ENCODE measurements at regions not wholly inside any gene's neighbourhood (a gene's known extent, or its start where the extent isn't known, plus 50 kb on each side); places are given as distances from the start of the nearest gene placed in this dataset.

DNA sequence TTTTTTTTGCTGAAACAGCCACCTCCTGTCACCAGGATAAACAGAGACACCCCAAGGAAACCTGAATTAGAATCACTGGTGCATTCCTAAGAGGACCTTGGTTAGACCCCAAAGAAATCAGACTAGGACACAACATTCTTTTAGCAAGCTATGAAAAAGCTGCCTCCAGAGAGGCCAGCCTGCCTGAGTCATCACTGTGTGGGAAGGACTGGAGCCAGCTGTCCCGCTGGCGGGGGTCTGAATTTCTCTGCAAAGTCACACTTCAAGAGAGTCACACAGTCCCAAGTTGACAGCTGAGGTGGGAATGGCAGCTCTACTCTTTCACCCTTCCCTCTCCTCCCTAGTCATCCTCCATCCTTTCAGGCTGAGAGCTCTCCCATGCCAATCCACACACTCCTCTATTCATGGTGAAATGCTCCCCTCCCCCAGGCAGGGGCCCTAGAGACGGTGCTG lies 405.0 kb upstream of the POU3F1 start:
- DNase-seq (ENCODE audit: low spot score in 2 of 2) (peak in 1 of 2 donors; percentile 54), FAIRE-seq (no peak)

DNA sequence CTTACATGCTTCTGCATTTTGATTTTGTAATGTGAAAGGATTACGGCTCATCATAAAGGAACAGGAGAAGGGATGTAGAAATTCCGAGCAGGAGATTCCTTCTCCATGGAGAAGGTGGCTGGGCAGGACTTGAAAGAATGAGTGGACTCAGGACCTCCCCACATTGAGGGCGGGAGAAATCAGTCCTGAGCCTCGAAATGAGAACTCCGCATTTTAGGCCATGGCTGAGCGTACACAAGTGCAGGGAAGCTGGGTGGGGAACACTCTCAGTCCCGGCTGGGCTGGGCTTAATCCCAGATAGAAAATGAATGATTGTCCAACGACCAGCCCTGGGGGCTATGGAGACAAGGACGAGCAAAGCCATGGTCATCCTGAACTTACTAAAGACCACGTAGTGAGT lies 402.3 kb upstream of the POU3F1 start:
- FAIRE-seq: no peak

DNA sequence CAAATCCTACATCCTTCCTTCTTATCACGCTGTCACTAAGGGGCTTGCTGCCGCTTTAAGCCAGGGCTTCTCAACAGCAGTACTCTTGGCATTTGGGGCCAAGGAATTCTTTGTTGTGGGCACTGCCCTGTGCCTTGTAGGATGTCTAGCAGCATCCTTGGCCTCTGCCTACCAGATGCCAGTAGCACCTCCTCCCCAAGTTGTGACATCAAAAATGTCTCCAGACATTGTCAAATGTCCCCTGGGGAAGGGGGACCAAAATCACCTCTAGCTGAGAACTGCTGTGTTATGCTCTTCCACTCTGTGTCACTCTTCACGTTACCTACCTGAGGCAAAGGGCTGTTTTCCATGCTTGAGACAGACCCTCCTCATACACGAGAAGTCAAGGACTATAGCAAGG lies 400.3 kb upstream of the POU3F1 start:
- FAIRE-seq (no peak), DNase-seq (ENCODE audit: low spot score in 2 of 2) (no peak)

More for the DNA sequence above, 402.3 kb upstream of the POU3F1 start:
- DNase-seq (ENCODE audit: low spot score in 2 of 2): no peak

DNA sequence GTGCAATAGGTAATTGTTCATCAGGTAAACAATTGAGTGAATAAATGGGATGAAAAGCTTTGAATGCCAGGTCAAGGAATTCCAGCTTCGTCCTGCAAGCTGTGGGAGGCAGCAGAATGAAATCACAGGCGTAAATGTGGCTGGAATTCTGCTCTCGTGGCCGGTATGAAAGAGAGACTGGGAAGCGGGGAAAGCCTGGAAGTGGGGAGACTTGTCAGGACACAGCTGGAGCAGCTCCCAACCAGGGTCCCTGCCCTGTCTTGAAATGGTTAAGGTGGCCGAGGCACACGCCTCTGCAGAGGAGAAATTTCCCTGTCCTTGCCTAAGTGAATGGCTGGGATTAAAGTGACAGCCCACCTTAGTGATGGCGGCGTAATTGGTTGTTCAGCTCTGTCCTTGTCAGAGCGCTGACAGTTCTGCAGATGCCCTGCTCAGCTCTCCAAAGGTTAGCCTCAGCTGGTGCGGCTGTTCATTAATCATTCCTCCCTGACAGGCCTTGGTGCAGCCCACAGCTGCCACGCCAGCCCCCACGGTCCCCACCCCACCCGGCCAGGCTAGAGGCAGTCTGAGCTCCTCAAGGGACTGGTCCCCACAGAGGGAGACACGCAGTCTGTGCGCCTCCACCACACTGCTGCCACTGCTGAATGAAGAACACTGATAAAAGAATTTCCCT lies 398.3 kb upstream of the POU3F1 start:
- FAIRE-seq (no peak), DNase-seq (ENCODE audit: low spot score in 2 of 2) (no peak)

DNA sequence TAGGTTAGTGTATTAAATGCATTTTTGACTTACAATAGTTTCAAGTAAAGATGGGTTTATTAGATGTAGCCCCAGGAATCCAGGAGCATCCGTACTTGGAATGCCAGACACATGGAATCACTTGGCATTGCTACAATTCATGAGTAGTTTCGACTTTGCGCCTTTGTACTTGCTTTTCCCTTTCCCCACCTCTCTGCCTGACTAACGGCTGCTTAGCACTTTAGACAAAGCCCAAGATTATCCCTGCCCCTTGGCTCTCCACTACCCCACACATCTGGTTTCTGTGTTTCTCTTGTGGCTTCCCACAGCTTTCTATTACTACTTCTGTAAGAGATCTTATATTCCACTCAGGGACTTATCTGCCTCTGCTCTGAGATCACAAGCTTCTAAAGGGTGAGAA lies 397.7 kb upstream of the POU3F1 start:
- DNase-seq (ENCODE audit: low spot score in 2 of 2) (no peak), FAIRE-seq (no peak)

DNA sequence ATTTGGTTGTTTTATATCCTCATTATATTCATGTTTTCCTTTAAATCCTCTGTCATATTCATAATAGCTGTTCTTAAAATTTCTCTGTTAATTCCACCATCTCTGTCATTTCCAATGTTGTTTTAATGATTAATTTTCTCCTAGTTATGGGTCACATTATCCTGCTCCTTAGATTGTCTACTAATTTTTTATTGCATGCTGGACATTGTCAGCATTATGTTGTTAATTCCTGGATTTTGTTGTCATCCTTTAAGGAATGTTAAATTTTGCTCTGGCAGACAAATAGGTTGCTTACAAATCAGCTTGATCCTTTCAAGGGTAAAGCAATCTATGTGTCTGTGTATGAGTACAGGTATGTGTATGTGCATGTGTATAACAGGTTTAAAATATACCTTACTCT lies 393.8 kb upstream of the POU3F1 start:
- no peak for DNase-seq (ENCODE audit: low spot score in 2 of 2)
- no peak for FAIRE-seq

DNA sequence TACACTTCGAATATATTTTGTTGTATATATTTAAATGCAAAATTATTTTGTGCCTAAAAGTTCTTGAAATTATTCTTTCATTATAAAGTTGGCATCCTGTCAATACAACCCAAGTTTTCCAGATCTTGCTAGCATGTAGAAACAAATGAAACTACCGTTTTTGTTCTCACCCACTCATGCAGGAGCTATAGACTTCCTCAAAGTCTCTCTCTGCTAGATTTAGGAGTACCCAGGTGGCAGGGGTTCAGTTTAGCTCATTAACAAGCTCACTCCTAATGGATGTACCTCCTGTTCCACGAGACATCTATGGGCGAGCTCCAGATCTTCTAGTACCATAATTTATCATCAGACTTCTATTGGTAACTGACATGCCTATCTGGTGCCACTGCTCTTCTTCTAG lies 390.2 kb upstream of the POU3F1 start:
- FAIRE-seq (no peak), DNase-seq (ENCODE audit: low spot score in 2 of 2) (no peak)

DNA sequence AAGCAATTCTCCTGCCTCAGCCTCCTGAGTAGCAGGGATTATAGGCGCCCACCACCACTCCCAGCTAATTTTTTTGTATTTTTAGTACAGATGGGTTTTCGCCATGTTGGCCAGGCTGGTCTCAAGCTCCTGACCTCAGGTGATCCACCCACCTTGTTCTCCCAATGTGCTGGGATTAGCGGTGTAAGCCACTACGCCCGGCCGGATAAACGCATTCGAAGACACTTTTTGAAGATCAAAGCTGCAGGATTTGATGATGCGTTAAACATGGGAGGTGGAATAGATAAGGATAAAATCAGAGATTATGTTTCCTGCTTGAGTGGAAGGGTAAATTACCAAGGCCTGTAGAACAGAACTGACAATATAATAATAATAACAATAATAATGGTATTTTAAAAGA lies 389.4 kb upstream of the POU3F1 start:
- DNase-seq (ENCODE audit: low spot score in 2 of 2): no peak
- no peak for FAIRE-seq

DNA sequence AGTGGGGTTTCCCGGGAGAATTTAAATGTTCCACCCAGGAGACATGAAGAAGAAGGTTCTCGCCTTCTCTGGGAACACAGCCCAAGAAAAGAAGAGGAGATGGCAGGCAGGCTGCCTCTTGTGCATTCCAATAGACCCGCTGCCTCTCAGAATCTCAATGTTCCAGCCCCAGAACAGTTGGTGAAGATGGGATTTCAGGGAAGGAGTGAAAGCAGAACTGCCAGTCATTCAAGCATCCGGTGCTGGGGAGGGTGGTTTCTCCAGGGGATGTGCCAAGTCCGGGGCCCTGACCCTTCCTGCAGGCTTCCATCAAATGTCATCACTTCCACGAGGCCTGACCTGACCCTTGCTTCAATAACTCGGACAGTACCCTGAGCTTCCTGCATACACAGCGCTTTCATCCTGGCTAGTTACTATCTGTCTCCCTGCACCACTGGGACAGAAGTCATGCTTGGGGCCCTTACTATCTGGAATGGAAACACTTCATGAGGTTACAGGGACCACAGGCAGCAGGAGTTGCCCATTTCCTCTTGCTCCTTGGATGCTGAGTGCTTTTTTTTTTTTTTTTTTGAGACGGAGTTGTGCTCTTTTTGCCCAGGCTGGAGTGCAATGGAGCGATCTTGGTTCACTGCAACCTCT lies 386.6 kb upstream of the POU3F1 start:
- FAIRE-seq (no peak), DNase-seq (ENCODE audit: low spot score in 2 of 2) (no peak)

DNA sequence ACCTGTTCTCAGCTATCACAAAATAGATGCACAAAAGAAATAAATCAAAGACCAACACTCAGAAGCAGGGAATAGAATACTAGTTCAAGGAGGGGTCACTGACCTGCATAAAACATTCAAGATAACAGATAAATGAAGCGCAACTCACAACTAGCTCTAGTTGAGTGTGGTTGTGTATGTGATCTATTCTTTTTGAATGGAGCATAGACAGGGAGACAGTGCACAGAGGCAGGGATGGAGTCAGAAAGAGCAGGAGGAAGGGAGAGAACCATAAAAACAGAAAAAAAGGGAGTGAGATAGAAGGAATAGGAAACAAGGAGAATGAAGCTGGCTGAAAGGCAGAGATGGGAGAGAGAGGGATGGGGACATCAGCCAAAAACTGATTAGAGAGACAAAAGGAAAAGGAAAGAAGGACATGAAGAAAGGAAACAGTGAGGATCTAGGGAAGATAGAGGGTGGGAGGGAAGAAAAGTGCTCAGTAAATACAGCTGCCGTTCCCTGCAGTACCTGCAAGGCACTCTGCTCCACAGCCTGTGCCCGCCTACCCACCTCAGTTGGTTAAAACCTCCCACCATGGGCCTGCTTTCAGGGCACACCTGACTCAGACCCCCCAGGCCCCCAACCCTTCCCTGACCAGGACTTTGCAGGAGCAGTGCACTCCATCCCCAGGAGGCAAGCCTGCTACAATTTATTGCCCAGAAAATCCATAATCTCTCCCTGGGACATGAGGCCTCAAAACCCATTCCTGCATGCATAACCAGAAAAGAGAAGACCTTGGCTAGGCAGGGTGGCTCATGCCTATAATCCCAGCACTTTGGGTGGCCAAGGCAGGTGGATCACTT lies 385.2 kb upstream of the POU3F1 start:
- FAIRE-seq (no peak), DNase-seq (ENCODE audit: low spot score in 2 of 2) (no peak)

DNA sequence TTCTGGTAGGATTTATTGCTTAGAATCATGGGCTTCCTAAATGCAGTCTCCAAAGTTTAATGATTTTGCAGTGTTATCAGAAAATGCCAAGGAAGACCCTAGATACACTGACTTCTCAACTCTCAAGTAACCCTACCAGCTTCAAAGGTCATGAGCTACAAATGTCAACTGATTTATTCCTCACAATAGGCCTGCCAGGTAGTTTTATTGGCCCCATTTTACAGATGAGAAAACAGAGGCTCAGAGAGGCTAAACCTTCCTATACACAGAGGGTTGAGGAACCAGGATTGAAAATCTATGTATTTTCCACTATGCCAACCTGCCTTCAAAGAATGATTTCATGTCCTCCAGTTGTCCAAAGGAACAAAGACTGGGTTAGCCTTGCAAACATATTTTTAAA lies 384.4 kb upstream of the POU3F1 start:
- no peak for FAIRE-seq
- no peak for DNase-seq (ENCODE audit: low spot score in 2 of 2)

DNA sequence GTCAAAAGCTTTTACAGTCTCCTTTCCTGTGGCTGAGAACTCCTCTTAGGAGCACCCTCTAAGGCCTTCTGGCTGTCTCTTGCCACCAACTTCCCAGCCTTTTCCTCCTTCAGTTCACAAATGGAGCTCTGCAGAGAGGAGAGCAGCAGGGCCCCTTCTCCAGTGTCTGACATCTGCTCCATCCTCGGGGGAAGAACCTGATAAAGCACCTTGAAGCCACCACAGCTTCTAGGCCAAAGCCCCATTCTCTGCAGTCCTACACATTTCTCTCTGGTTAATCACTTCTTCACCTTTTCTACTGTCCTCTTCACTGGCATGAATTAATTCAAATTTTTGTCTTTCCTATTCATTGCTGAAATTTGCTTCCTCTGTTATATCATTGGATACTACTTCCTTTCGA lies 378.1 kb upstream of the POU3F1 start:
- no peak for FAIRE-seq

DNA sequence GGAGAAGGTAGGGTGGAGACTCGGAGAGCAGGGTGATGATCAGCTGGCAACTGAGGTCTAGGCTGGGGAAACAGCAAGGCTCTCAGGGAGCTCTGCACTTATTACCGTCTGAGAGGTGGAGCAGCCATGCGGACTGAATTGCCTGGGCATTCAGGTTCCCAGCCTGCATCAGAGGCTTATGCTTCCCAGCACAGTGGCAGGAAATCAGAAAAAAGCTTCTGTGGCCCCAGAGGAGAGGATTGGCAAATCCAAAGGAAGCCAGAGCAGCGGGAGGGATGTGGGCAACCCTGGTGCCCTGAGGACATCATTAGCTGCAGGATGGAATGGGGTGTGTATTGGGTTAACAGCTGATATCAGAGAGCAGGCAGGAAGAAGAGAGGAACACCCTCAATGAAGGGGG lies 374.1 kb upstream of the POU3F1 start:
- FAIRE-seq (no peak), DNase-seq (ENCODE audit: low spot score in 2 of 2) (no peak)

More for the DNA sequence above, 378.1 kb upstream of the POU3F1 start:
- no peak for DNase-seq (ENCODE audit: low spot score in 2 of 2)

DNA sequence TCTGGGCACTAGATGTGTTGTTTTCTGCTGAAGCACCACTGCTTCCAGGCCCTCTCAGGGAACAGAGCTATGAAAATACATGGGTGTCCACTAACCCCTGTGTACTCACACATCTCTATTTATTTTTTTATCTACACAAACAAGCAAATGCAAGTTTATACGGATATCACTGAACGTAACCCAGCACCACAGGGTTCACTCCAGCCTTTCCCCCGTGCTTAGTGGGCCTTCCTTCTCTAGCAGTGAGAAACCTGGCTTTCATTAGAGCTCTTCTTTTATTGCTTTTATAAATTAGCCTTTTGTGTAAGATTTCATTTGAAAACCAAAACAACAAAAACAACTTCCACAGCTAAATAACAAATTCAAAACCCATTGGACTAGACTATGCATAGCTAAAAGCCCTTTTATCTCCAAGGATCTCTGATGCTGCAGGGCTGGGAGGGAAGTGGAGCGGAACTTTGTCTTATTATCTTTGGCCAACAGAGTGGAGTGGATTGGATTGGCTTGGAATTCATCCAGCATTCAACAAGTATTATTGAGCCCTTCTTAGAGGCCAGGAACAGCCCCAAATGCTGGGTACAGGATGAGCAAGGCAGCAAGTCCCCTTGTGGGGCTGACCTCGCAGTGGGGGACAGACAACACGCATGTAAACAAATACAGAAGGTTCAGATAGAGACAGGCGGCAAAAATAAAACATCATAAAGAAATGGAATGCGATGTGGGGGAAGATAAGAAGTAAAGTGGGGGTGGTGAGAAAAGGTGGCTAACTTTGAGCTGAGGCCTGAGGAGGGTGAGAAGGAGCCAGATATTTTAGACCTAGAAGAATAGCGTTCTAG lies 371.8 kb upstream of the POU3F1 start:
- FAIRE-seq (no peak), DNase-seq (ENCODE audit: low spot score in 2 of 2) (peak in 1 of 2 donors; percentile 11)

DNA sequence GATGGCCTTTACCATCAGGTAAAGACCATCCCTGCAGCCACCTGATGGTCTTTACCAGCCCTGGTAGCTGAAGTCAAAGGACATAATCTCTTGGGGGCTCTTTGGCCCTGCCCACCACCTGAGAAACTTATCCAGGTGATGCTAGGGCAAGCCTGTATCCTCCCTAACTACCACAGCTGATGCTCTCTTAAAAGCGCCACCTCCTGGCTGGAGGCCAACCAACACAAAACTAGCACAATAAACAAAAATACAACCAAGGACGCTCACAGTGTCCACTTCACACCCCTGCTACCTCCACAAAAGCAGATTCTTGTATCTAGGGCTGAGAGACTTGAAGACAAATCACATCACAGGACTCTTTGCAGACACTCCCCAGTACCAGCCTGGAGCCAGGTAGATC lies 357.1 kb upstream of the POU3F1 start:
- no peak for DNase-seq (ENCODE audit: low spot score in 2 of 2)
- no peak for FAIRE-seq

DNA sequence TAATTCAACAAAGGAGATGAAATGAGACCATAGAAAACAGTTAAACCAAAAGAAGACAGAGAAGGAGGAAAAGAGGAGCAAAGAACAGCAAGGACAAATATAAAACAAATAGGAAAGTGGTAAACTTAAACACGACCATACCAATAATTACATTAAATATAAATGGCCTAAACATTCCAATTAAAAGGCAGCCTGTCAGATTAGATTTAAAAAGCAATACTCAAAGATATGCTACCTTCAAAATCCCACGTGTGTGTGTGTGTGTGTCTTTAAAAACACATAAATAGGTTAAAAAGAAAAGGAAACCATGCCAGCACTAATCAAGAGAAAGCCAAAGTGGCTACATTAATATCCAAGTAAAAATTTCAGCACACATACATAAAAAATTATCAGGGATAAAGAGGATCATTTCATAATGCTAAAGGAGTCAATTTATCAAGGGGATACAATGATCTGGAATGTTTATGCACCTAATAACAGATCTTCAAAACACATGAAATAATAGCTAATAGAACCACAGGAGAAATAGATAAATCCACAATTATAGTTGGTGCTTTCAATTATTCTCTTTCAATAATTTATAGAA lies 355.7 kb upstream of the POU3F1 start:
- FAIRE-seq (no peak), DNase-seq (ENCODE audit: low spot score in 2 of 2) (no peak)

DNA sequence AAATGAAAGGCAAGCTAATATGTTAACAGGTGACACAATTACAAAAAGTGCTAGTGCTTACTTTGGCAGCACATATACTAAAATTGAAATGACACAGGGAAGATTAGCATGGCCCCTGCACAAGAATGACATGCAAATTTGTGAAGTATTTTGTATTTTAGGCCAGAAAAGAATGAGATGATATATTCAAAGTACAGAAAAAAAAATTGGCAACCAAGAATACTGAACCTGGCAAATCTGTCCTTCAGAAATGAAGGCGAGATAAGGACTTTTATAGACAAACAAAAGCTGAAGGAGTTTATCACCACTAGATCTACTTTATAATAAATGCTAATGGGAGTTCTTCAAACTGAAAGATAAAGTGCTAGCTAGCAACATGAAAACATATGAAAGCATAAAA lies 350.0 kb upstream of the POU3F1 start:
- no peak for FAIRE-seq

DNA sequence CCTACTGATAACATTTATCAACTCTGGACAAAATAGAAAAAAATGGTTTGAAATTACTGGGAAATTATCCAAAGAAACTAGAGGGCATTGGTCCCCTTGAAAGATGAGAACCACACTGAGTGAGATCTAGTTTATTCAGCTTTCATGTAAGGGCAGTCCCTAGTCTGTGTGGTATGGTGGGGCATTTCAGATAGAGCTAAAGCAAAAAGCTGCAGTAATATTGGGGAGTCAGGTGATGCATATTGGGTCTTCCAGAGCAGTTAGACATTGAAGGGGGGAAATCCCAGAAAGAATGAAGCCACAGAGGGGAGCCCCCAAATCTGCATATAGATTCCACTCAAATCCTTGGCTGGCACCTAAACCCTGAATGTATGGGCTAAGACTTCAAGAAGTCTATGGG lies 347.7 kb upstream of the POU3F1 start:
- no peak for DNase-seq (ENCODE audit: low spot score in 2 of 2)
- FAIRE-seq: no peak

More for the DNA sequence above, 350.0 kb upstream of the POU3F1 start:
- no peak for DNase-seq (ENCODE audit: low spot score in 2 of 2)

DNA sequence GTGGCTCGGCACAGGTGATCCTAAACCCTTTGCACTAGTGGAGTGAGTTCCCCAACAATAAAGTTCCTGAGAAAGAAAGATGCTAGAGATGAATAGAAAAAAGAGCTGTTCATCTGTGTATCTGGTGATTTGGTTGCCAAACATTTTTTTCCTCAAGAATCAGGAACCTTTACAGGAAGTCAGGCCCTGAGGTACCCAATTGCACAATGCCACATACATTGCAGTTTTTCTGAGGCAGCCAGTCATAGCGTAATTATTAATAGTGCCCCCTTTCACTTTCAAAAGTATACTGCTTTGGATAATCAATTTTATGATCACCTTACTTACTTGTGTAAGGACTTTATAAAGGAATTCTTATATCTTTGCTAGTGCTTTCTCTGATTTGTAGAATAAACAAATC lies 346.3 kb upstream of the POU3F1 start:
- FAIRE-seq (no peak), DNase-seq (ENCODE audit: low spot score in 2 of 2) (no peak)

DNA sequence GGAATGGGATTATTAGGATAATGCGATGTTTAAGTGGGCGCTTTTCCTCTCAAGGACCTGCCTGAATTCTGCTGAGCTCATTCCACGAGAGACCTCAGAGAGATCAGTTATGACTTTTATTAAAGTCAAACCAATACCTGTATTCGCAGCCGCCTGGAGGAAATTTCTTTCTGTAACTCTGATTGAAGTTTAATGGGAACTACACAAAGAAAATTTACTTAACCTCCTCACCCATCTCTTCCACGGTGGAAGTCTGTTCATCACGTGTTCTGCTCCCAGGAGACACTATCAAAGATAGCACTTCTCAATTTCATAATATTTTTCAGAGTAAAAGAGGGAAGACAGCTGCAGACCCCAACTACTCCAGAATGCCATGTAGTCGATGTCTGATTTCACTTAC lies 334.7 kb upstream of the POU3F1 start:
- FAIRE-seq: no peak

More for the DNA sequence above, 334.7 kb upstream of the POU3F1 start:
- no peak for DNase-seq (ENCODE audit: low spot score in 2 of 2)
